Esophagus squamous epithelium (tissue), 5 donors: ENCODE measurements at regions not wholly inside any gene's neighbourhood (a gene's known extent, or its start where the extent isn't known, plus 50 kb on each side); places are given as distances from the start of the nearest gene placed in this dataset.

ENCODE experiments used
- DNase-seq: peaks from one replicate; lab custom pipeline; 2025; lab: John Stamatoyannopoulos, UW
- H3K27ac ChIP-seq, 4 donors: fragments of 200-600 bp; sonication (generic); one replicate each; pipeline ENCODE4 v1.5.1; 2016 to 2019; ENCODE audit warnings: mild to moderate bottlenecking in 1 of 4
- H3K27me3 ChIP-seq, 4 donors: fragments of 200-600 bp; sonication (generic); 1 replicate in 3 of 4; 2 replicates in 1 of 4; pipeline versions ENCODE4 v1.5.1 to v1.6.0; 2017 to 2021; ENCODE audit warnings: antibody characterized with exemption in 1 of 4
- H3K36me3 ChIP-seq, 3 donors: fragments of 200-600 bp; sonication (generic); one replicate each; pipeline ENCODE4 v1.5.1; 2016 to 2019
- H3K4me1 ChIP-seq, 3 donors: fragments of 200-600 bp; sonication (generic); one replicate each; pipeline ENCODE4 v1.5.1; 2017 to 2019
- H3K4me3 ChIP-seq, 4 donors: fragments of 200-600 bp; sonication (generic); 1 replicate in 3 of 4; 2 replicates in 1 of 4; pipeline ENCODE4 v1.5.1; 2016 to 2019; ENCODE audit warnings: mild to moderate bottlenecking in 2 of 4, moderate library complexity in 1 of 4
- H3K9me3 ChIP-seq, 3 donors: fragments of 200-600 bp; sonication (generic); one replicate each; pipeline ENCODE4 v1.5.1; 2016 to 2019
- CTCF ChIP-seq, 6 experiments: fragments of 450-650 bp in 4 of 6; fragments of 200-600 bp in 2 of 6; sonication (generic) in 2 of 6; IDR thresholded peaks; one replicate each; pipeline ENCODE4 v1.5.1; 2016 to 2019; ENCODE audit warnings: antibody characterized with exemption in 6 of 6, mild to moderate bottlenecking in 4 of 6, moderate library complexity in 4 of 6
- POLR2A ChIP-seq, 4 donors: fragments of 450-650 bp; IDR thresholded peaks; one replicate each; pipeline ENCODE4 v1.6.1; 2017; ENCODE audit warnings: antibody characterized with exemption in 4 of 4, mild to moderate bottlenecking in 4 of 4, moderate library complexity in 3 of 4
- WGBS, 2 donors: methylation state at CpG; one replicate each; pipeline ENCODE4 v1.1.5; 2018; 5-methylcytosine and 5-hydroxymethylcytosine counted together
- intact Hi-C: fragments of 100-400 bp; cut with DNase I; formaldehyde crosslinking; loops from one replicate; pipeline ENCODE4 v1.15.0; 2022
- donor health status: DM: yes; HTN: yes; CAD: no.

- no peak for DNase-seq
- no peak overlapping the region for H3K4me3 ChIP-seq
- H3K4me1 ChIP-seq, result no peaks in the 10 kb centered on the region
- TF ChIP-seq CTCF (IDR thresholded peaks at IDR 0.05) (no peak), POLR2A (IDR thresholded peaks at IDR 0.05) (no peak)
- no peak overlapping the region for H3K27ac ChIP-seq
- no peaks in the 10 kb centered on the region for H3K9me3 ChIP-seq
- no peaks in the 10 kb centered on the region for H3K36me3 ChIP-seq
- WGBS, 2 donors, result 59 to 66% methylated on average over 5 to 6 of the region's 6 CpGs
- no peaks in the 10 kb centered on the region for H3K27me3 ChIP-seq
- intact Hi-C loops, result no loop called here
These were observed 399.7 kb downstream of the NPIPA8 start for GRCh38 chr16:17936766-17937402.

GRCh38 chr16:17930280-17930679, 406.3 kb downstream of the NPIPA8 start:
- no peaks in the 10 kb centered on the region for H3K36me3 ChIP-seq
- WGBS, 2 donors, result 41 to 50% methylated on average over 1 of the region's 1 CpG
- H3K27me3 ChIP-seq, result no peaks in the 10 kb centered on the region
- no peaks in the 10 kb centered on the region for H3K4me1 ChIP-seq
- intact Hi-C loops, result no loop called here
- H3K27ac ChIP-seq, result no peak overlapping the region
- H3K4me3 ChIP-seq, result no peak overlapping the region
- DNase-seq, result no peak
- no peaks in the 10 kb centered on the region for H3K9me3 ChIP-seq
- TF ChIP-seq CTCF (IDR thresholded peaks at IDR 0.05) (peak in 1 of 6 experiments; percentile 17), POLR2A (IDR thresholded peaks at IDR 0.05) (no peak)

DNA sequence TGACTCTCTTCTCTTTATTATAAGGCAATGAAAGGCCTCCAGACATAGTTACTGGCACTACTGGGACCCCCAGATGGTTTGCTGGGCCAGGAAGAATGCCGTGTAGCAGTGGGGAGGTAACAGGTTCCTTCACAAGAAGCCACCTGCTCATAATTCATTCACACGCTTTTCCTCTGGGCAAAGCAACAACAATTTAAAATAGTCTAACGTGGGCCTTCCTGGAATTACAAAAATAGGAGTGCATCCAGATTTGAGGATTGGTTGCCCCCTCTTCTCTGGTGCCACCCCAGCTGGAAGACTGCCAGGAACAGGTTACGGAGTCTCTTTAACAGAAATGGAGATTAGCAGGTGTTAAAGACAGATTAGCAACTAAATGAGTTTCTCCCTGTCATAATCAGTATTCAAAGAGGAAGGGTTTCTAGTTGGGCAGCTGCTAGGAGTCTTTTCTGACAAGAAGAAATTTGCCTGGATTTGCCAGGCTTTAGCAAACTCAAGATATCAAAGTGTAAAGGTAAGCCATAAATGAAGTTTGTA, 409.6 kb downstream of the NPIPA8 start:
- Histone ChIP-seq H3K4me1 (no peaks in the 10 kb centered on the region), H3K36me3 (no peaks in the 10 kb centered on the region), H3K9me3 (no peaks in the 10 kb centered on the region), H3K27me3 (no peaks in the 10 kb centered on the region), H3K4me3 (no peak overlapping the region), H3K27ac (no peak overlapping the region)
- intact Hi-C loops, result no loop called here
- no peak for DNase-seq
- TF ChIP-seq CTCF (IDR thresholded peaks at IDR 0.05) (no peak), POLR2A (IDR thresholded peaks at IDR 0.05) (no peak)
- WGBS, 2 donors, result 43 to 52% methylated on average over 4 of the region's 4 CpGs

GRCh38 chr16:17926461-17926860, 410.1 kb downstream of the NPIPA8 start:
- H3K27ac ChIP-seq, result no peak overlapping the region
- H3K36me3 ChIP-seq, result no peaks in the 10 kb centered on the region
- no peaks in the 10 kb centered on the region for H3K4me1 ChIP-seq
- H3K27me3 ChIP-seq, result no peaks in the 10 kb centered on the region
- no peaks in the 10 kb centered on the region for H3K9me3 ChIP-seq
- 51 to 58% methylated on average over 3 to 5 of the region's 5 CpGs for WGBS, 2 donors
- TF ChIP-seq POLR2A (IDR thresholded peaks at IDR 0.05), result no peak
- TF ChIP-seq CTCF (IDR thresholded peaks at IDR 0.05), result no peak
- no peak overlapping the region for H3K4me3 ChIP-seq
- DNase-seq, result no peak
- intact Hi-C loops, result no loop called here

- intact Hi-C loops, result no loop called here
- 77 to 86% methylated on average over 6 of the region's 6 CpGs for WGBS, 2 donors
- DNase-seq, result no peak
- Histone ChIP-seq H3K9me3 (no peaks in the 10 kb centered on the region), H3K4me1 (no peaks in the 10 kb centered on the region), H3K27ac (no peak overlapping the region), H3K36me3 (no peaks in the 10 kb centered on the region), H3K4me3 (no peak overlapping the region), H3K27me3 (no peaks in the 10 kb centered on the region)
- TF ChIP-seq POLR2A (IDR thresholded peaks at IDR 0.05) (no peak), CTCF (IDR thresholded peaks at IDR 0.05) (no peak)
These were observed 410.8 kb downstream of the NPIPA8 start for GRCh38 chr16:17925761-17926160.
